DMS79 treated with DMSO at 0.1 percent for 48 hours (cell line): ENCODE measurements at regions not wholly inside any gene's neighbourhood (a gene's known extent, or its start where the extent isn't known, plus 50 kb on each side); places are given as distances from the start of the nearest gene placed in this dataset.

Source experiments
- DNase-seq: peaks from one replicate; lab custom pipeline; 2025; lab: John Stamatoyannopoulos, UW

- no peak for DNase-seq
Observed at GRCh38 chr16:80081846-80082245, 458.9 kb upstream of the DYNLRB2 start.

- no peak for DNase-seq
Observed at GRCh38 chr16:80080287-80080851, 460.4 kb upstream of the DYNLRB2 start.

- no peak for DNase-seq
Observed at GRCh38 chr16:80079072-80079471, 461.7 kb upstream of the DYNLRB2 start.

- DNase-seq = no peak
Observed at GRCh38 chr16:80077696-80078095, 463.1 kb upstream of the DYNLRB2 start.

GRCh38 chr16:80074329-80074728 is 466.5 kb upstream of the DYNLRB2 start:
- DNase-seq = no peak

GRCh38 chr16:80071964-80072456 is 468.8 kb upstream of the DYNLRB2 start:
- DNase-seq = no peak

GRCh38 chr16:80066805-80067580 is 466.5 kb upstream of the MAF start:
- no peak for DNase-seq

- no peak for DNase-seq
Observed at GRCh38 chr16:80065541-80065940, 465.0 kb upstream of the MAF start.

GRCh38 chr16:80063713-80064069 is 463.2 kb upstream of the MAF start:
- DNase-seq = no peak

- no peak for DNase-seq
Observed at GRCh38 chr16:80063031-80063712, 462.6 kb upstream of the MAF start.

- no peak for DNase-seq
Observed at GRCh38 chr16:80062361-80063030, 462.0 kb upstream of the MAF start.

- DNase-seq = no peak
Observed at GRCh38 chr16:80060470-80060869, 459.9 kb upstream of the MAF start.

- DNase-seq = no peak
Observed at GRCh38 chr16:80059836-80060235, 459.3 kb upstream of the MAF start.

- no peak for DNase-seq
Observed at GRCh38 chr16:80058214-80058613, 457.7 kb upstream of the MAF start.

GRCh38 chr16:80056324-80056723 is 455.8 kb upstream of the MAF start:
- no peak for DNase-seq

GRCh38 chr16:80055831-80056230 is 455.3 kb upstream of the MAF start:
- no peak for DNase-seq

GRCh38 chr16:80054647-80055046 is 454.1 kb upstream of the MAF start:
- no peak for DNase-seq

GRCh38 chr16:80051040-80051439 is 450.5 kb upstream of the MAF start:
- DNase-seq = no peak

- no peak for DNase-seq
Observed at GRCh38 chr16:80048250-80048649, 447.7 kb upstream of the MAF start.

- DNase-seq = no peak
Observed at GRCh38 chr16:80047842-80048241, 447.3 kb upstream of the MAF start.

GRCh38 chr16:80046848-80047247 is 446.3 kb upstream of the MAF start:
- DNase-seq = no peak

GRCh38 chr16:80046261-80046660 is 445.7 kb upstream of the MAF start:
- DNase-seq = peak; percentile 79

- DNase-seq = peak; percentile 90
Observed at GRCh38 chr16:80045861-80046260, 445.3 kb upstream of the MAF start.
